Osteocyte (in vitro differentiated cells): ENCODE measurements at regions not wholly inside any gene's neighbourhood (a gene's known extent, or its start where the extent isn't known, plus 50 kb on each side); places are given as distances from the start of the nearest gene placed in this dataset.

Experiments
- DNase-seq: peaks from one replicate; pipeline ENCODE4 v3.0.0; 2021; ENCODE audit warnings: mixed read lengths; ENCODE audit not compliant: unreplicated experiment; ENCODE audit errors: extremely low spot score
- H3K27ac Mint-ChIP-seq: one replicate; pipeline ENCODE4 v1.8.0; 2021; ENCODE audit warnings: mild to moderate bottlenecking, mixed read lengths; ENCODE audit not compliant: unreplicated experiment
- H3K27me3 Mint-ChIP-seq: one replicate; pipeline ENCODE4 v1.8.0; 2021; ENCODE audit warnings: mixed read lengths; ENCODE audit not compliant: unreplicated experiment
- H3K36me3 Mint-ChIP-seq: one replicate; pipeline ENCODE4 v1.8.0; 2021; ENCODE audit warnings: mixed read lengths; ENCODE audit not compliant: unreplicated experiment
- H3K4me1 Mint-ChIP-seq: one replicate; pipeline ENCODE4 v1.8.0; 2021; ENCODE audit warnings: mixed read lengths; ENCODE audit not compliant: unreplicated experiment
- H3K4me3 Mint-ChIP-seq: one replicate; pipeline ENCODE4 v1.8.0; 2021; ENCODE audit warnings: mild to moderate bottlenecking, moderate library complexity, mixed read lengths; ENCODE audit not compliant: unreplicated experiment
- H3K9me3 Mint-ChIP-seq: one replicate; pipeline ENCODE4 v1.8.0; 2021; ENCODE audit warnings: mixed read lengths; ENCODE audit not compliant: unreplicated experiment
- TF ChIP-seq, protein P1 (sequence below): fragments of 200-600 bp; sonication (generic); IDR thresholded peaks from 2 replicates; pipeline ENCODE4 v1.5.0; 2021; ENCODE audit warnings: antibody characterized with exemption, mild to moderate bottlenecking, moderate library complexity

DNA sequence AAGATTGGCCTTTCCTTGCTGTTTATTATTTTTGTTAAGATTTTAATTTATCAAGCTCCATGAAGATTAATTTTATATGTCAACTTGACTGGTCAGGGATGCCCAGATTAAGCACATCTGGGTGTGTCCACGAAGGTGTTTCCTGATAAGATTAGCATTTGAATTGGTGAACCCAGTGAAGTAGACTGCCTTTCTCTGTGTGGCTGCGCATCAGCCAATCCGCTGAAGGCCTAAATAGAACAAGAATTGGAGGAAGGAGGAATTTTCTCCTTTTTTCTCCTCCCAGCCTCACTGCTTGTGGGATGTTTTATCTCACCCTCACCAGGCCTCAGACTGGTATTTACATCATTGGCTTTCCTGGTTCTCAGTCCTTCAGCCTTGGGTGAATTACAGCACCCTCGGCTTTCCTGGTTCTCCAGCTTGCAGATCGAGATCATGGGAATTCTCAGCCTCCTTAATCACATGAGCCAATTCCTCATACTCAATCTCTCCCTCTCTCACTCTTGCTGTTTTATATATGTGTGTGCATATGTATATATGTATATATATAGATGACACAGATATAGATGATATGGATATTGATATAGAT, 135.4 kb upstream of the SPEF2 start:
- peaks cover 22% of the 10 kb centered on the region for H3K4me1 Mint-ChIP-seq
- TF ChIP-seq, protein P1, sequence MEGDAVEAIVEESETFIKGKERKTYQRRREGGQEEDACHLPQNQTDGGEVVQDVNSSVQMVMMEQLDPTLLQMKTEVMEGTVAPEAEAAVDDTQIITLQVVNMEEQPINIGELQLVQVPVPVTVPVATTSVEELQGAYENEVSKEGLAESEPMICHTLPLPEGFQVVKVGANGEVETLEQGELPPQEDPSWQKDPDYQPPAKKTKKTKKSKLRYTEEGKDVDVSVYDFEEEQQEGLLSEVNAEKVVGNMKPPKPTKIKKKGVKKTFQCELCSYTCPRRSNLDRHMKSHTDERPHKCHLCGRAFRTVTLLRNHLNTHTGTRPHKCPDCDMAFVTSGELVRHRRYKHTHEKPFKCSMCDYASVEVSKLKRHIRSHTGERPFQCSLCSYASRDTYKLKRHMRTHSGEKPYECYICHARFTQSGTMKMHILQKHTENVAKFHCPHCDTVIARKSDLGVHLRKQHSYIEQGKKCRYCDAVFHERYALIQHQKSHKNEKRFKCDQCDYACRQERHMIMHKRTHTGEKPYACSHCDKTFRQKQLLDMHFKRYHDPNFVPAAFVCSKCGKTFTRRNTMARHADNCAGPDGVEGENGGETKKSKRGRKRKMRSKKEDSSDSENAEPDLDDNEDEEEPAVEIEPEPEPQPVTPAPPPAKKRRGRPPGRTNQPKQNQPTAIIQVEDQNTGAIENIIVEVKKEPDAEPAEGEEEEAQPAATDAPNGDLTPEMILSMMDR, result no peak
- no peaks in the 10 kb centered on the region for H3K9me3 Mint-ChIP-seq
- H3K27me3 Mint-ChIP-seq, result no peaks in the 10 kb centered on the region
- DNase-seq, result no peak
- no peak overlapping the region for H3K27ac Mint-ChIP-seq
- no peaks in the 10 kb centered on the region for H3K36me3 Mint-ChIP-seq
- H3K4me3 Mint-ChIP-seq, result no peak overlapping the region

DNA sequence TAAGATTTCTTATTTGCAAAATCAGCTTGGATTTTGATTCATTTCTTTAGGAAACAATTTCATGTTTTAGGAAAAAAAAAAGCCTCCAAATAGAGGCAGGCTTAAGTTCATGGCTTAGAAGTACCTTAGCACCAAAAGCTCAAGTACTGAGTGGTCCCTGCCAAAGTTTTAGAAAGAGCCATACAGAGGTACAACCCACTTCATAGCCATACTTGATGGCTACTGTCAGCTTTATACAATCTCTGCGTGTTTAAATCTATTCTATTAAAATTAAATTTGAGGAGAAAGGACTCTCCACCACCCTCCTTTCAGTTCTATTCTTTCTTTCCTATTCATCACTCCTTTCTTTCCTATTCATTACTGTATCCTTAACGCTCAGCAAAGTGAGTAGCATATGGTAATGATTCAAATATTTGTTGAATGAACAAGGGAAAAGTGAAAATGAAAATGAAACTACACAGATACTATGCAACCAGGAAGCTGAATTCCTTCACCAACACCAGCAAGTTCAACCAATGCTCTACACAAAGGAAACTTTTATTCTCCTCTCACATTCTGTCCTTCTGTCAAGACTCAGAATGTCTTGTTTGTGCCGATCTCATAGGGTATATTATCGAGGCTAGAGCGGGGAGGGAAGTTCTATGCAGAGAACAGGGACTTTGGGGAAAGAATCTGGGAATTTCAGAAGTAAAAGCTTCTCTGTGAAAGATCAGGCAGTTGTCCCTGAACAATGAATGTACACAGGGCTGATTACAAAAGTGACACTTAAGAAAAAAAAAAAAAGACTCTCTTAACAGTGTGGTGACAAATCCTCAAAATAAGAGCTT, 138.6 kb upstream of the SPEF2 start:
- no peaks in the 10 kb centered on the region for H3K9me3 Mint-ChIP-seq
- peak overlapping the region; percentile 98 for H3K27ac Mint-ChIP-seq
- H3K4me3 Mint-ChIP-seq, result peak overlapping the region; percentile 77
- TF ChIP-seq, protein P1, result no peak
- no peaks in the 10 kb centered on the region for H3K36me3 Mint-ChIP-seq
- DNase-seq, result no peak
- H3K4me1 Mint-ChIP-seq, result peaks cover 22% of the 10 kb centered on the region
- no peaks in the 10 kb centered on the region for H3K27me3 Mint-ChIP-seq

DNA sequence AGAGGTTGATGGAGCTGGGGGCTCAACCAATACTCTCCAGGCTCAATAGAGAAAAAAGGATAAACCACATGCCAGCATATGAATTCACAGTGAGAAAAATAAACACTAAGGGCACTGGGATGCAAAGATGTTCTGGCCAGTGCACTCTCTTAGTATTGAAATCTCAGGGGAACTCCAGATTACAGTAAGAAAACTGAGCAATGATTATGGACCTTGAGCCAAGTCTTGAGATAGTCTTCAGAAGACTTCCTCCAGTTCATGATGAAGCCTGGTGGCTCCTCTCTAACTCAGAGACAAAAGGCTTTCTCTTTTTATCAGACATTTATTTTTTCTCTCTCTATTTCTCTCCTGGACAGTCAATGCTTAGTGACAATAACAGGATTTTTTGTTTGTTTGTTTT, 139.8 kb upstream of the SPEF2 start:
- no peaks in the 10 kb centered on the region for H3K36me3 Mint-ChIP-seq
- H3K4me3 Mint-ChIP-seq, result no peak overlapping the region
- no peaks in the 10 kb centered on the region for H3K9me3 Mint-ChIP-seq
- peaks cover 3% of the 10 kb centered on the region for H3K27me3 Mint-ChIP-seq
- TF ChIP-seq, protein P1, result no peak
- no peak overlapping the region for H3K27ac Mint-ChIP-seq
- peaks cover 18% of the 10 kb centered on the region for H3K4me1 Mint-ChIP-seq
- DNase-seq, result no peak

DNA sequence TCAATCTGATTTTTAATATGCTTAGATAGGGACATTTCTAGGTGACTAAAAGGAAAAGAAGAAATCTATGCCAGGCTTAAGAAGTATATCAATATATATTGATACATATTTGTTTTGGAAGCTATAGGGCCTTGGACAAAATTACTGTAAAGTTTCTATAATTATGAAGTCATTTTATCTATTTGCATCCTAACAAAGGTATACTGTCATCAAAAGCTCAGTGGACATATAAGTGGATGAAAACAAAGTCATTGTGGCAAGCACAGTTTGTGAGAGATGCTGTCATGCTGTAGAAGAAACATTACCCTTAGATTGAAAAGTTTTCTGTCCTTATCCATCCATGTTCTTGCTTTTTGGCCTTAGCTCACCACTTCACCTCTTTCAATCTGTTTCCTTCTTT, 140.3 kb upstream of the SPEF2 start:
- Mint-ChIP-seq H3K36me3 (no peaks in the 10 kb centered on the region), H3K27me3 (peaks cover 3% of the 10 kb centered on the region)

DNA sequence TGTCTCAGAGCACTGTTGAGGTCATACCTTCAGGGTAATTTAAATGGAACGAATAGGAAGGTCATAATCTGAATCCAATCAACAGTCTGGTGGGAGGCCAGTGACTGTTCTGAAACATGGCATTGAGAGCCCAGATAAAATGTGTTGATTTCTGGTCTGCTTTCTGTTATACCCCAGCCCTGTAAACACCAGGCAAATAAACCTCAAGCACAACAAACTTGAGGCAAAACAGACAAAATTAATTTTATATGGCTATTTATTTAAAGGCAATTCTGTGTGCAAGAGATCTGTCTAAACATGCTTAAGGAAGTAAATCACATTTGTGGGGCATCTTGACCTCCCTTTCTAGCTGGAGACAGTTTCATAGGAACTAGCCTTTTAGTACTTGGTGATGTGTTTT, 140.9 kb upstream of the SPEF2 start:
- H3K27ac Mint-ChIP-seq, result no peak overlapping the region
- H3K9me3 Mint-ChIP-seq, result no peaks in the 10 kb centered on the region
- H3K36me3 Mint-ChIP-seq, result no peaks in the 10 kb centered on the region

More for the DNA sequence above, 140.3 kb upstream of the SPEF2 start:
- Mint-ChIP-seq H3K4me3 (no peak overlapping the region), H3K9me3 (no peaks in the 10 kb centered on the region), H3K4me1 (peaks cover 15% of the 10 kb centered on the region), H3K27ac (no peak overlapping the region)
- TF ChIP-seq, protein P1, result no peak
- no peak for DNase-seq

More for the DNA sequence above, 140.9 kb upstream of the SPEF2 start:
- Mint-ChIP-seq H3K4me1 (peaks cover 15% of the 10 kb centered on the region), H3K27me3 (peaks cover 5% of the 10 kb centered on the region), H3K4me3 (no peak overlapping the region)
- DNase-seq, result no peak
- TF ChIP-seq, protein P1, result no peak
